ENCODE measurements at regions not wholly inside any gene's neighbourhood (a gene's known extent, or its start where the extent isn't known, plus 50 kb on each side); places are given as distances from the start of the nearest gene placed in this dataset.

DNA sequence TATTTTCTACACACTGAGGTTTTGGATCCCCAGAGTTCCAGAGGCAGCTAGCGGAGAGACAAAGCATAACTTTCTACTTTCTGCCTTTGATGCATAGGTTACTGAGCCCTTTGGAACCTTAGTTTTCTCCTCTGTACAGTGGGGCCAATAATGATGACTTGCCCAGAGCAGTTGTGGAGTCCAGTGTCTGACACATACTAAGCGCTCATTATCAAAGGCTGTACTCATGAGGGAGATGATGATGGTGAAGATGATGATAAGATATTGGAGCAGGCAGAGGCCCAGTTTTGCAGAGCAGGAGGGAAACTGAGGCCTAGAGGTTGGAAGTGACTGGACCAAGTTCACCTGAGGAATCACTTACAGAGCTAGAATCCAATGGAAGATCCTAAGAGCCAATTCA is 458.0 kb downstream of the MIAT start:
- Histone ChIP-seq H2BK12ac (ENCODE audit: insufficient read length, low read depth, low read length) (no peak overlapping the region), H3K27ac (ENCODE audit: insufficient read length, low read depth, low read length) (no peak overlapping the region), H3K9ac (ENCODE audit: extremely low read depth, insufficient read length, low read length) (no peak overlapping the region), H3K23me2 (ENCODE audit: insufficient read length, low read depth, low read length, poor library complexity, severe bottlenecking) (no peaks in the 10 kb centered on the region), H2AFZ (ENCODE audit: low read length) (no peak overlapping the region), H3K18ac (ENCODE audit: insufficient read length, low read depth, low read length) (no peak overlapping the region), H3K56ac (ENCODE audit: insufficient read length, low read depth, low read length) (no peak overlapping the region), H4K91ac (ENCODE audit: insufficient read length, low read depth, low read length) (no peak overlapping the region), H3K23ac (ENCODE audit: insufficient read length, low read depth, low read length) (no peak overlapping the region), H2AK5ac (ENCODE audit: insufficient read length, low read length) (no peak overlapping the region), H3K14ac (ENCODE audit: insufficient read depth, low read length) (no peak overlapping the region), H4K5ac (ENCODE audit: insufficient read length, low read depth, low read length) (no peak overlapping the region), H4K8ac (replicated peaks; ENCODE audit: insufficient read length, low read depth, low read length) (no peak overlapping the region), H2BK15ac (ENCODE audit: low read depth, low read length) (no peak overlapping the region), H3K4ac (ENCODE audit: low read depth, low read length) (no peak overlapping the region), H2BK120ac (ENCODE audit: low read depth, low read length, poor library complexity, severe bottlenecking) (no peak overlapping the region), H2BK5ac (ENCODE audit: insufficient read length, low read length) (no peak overlapping the region), H3T11ph (ENCODE audit: low read length) (no peak overlapping the region), H3K9me3 (ENCODE audit: control insufficient read depth, low read depth, low read length) (no peaks in the 10 kb centered on the region), H3K27me3 (ENCODE audit: insufficient read depth, low read length) (no peaks in the 10 kb centered on the region), H3K79me2 (ENCODE audit: insufficient read depth, low read length) (no peaks in the 10 kb centered on the region), H3K4me1 (ENCODE audit: insufficient read depth, low read length) (0 out of 2 replicates have a peak, but pooled peaks cover 2% of the 10 kb centered on the region), H4K20me1 (ENCODE audit: control insufficient read depth, insufficient read depth, insufficient read length) (no peaks in the 10 kb centered on the region), H3K79me1 (ENCODE audit: insufficient read depth, low read depth, low read length, poor library complexity, severe bottlenecking) (no peaks in the 10 kb centered on the region), H3K4me2 (ENCODE audit: insufficient read depth, insufficient read length, low read length) (no peak overlapping the region), H2BK20ac (ENCODE audit: low read depth, low read length, poor library complexity, severe bottlenecking) (no peak overlapping the region)
- H3K4me1 Mint-ChIP-seq, result peaks cover 4 to 12% of the 10 kb centered on the region in 2 experiments; a peak in 3 of 4 replicates
- no peaks in the 10 kb centered on the region; a peak in 1 of 5 replicates for H3K9me3 Mint-ChIP-seq
- H3K4me3 Mint-ChIP-seq, result no peak overlapping the region
- no peak overlapping the region for H3K27ac Mint-ChIP-seq
- H3K27me3 Mint-ChIP-seq (ENCODE audit: low read depth), result peaks cover 17% of the 10 kb centered on the region
- no CpG with 5 or more reads among the region's 2 CpGs for WGBS (ENCODE audit: extremely low coverage, insufficient read length, low lambda C conversion rate)
- no peaks in the 10 kb centered on the region for H3K36me3 Mint-ChIP-seq (ENCODE audit: insufficient read depth in 1 of 3, low read depth in 3 of 3)
- no peak for DNase-seq
- TF ChIP-seq, protein P1, sequence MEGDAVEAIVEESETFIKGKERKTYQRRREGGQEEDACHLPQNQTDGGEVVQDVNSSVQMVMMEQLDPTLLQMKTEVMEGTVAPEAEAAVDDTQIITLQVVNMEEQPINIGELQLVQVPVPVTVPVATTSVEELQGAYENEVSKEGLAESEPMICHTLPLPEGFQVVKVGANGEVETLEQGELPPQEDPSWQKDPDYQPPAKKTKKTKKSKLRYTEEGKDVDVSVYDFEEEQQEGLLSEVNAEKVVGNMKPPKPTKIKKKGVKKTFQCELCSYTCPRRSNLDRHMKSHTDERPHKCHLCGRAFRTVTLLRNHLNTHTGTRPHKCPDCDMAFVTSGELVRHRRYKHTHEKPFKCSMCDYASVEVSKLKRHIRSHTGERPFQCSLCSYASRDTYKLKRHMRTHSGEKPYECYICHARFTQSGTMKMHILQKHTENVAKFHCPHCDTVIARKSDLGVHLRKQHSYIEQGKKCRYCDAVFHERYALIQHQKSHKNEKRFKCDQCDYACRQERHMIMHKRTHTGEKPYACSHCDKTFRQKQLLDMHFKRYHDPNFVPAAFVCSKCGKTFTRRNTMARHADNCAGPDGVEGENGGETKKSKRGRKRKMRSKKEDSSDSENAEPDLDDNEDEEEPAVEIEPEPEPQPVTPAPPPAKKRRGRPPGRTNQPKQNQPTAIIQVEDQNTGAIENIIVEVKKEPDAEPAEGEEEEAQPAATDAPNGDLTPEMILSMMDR (conservative IDR thresholded peaks at IDR 0.05), result no peak
